IPS-18a (cell line): ENCODE measurements at regions not wholly inside any gene's neighbourhood (a gene's known extent, or its start where the extent isn't known, plus 50 kb on each side); places are given as distances from the start of the nearest gene placed in this dataset.

ENCODE experiments used
- H3K27ac ChIP-seq: one replicate; pipeline ENCODE4 v1.5.1; 2013; ENCODE audit warnings: low read length
- H3K27me3 ChIP-seq: one replicate; pipeline ENCODE4 v1.6.1; 2013; ENCODE audit warnings: mild to moderate bottlenecking, low read length; ENCODE audit not compliant: control insufficient read depth, insufficient read depth
- H3K36me3 ChIP-seq: one replicate; pipeline ENCODE4 v1.6.1; 2013; ENCODE audit warnings: low read depth, low read length; ENCODE audit not compliant: control insufficient read depth
- H3K4me1 ChIP-seq: one replicate; pipeline ENCODE4 v1.6.1; 2013; ENCODE audit warnings: low read depth, low read length; ENCODE audit not compliant: control insufficient read depth
- H3K4me3 ChIP-seq: one replicate; pipeline ENCODE4 v1.5.1; 2013; ENCODE audit warnings: low read length
- H3K9ac ChIP-seq: one replicate; pipeline ENCODE4 v1.6.1; 2013; ENCODE audit warnings: mild to moderate bottlenecking, low read length, moderate library complexity
- H3K9me3 ChIP-seq: one replicate; pipeline ENCODE4 v1.6.1; 2013; ENCODE audit warnings: low read depth, low read length; ENCODE audit not compliant: control insufficient read depth

- no peaks in the 10 kb centered on the region for H3K27me3 ChIP-seq
- H3K9me3 ChIP-seq: no peaks in the 10 kb centered on the region
- no peak overlapping the region for H3K9ac ChIP-seq
- H3K36me3 ChIP-seq: no peaks in the 10 kb centered on the region
- no peak overlapping the region for H3K4me3 ChIP-seq
- no peaks in the 10 kb centered on the region for H3K4me1 ChIP-seq
- no peak overlapping the region for H3K27ac ChIP-seq
Observed at GRCh38 chr5:145708169-145708568, 127.0 kb downstream of the PRELID2 start.

GRCh38 chr5:145704724-145705123 is 130.4 kb downstream of the PRELID2 start:
- Histone ChIP-seq H3K27me3 (no peaks in the 10 kb centered on the region), H3K36me3 (no peaks in the 10 kb centered on the region), H3K9me3 (no peaks in the 10 kb centered on the region), H3K27ac (no peak overlapping the region), H3K4me1 (no peaks in the 10 kb centered on the region), H3K4me3 (no peak overlapping the region), H3K9ac (no peak overlapping the region)

GRCh38 chr5:145703856-145704255 is 131.3 kb downstream of the PRELID2 start:
- Histone ChIP-seq H3K27ac (no peak overlapping the region), H3K9ac (no peak overlapping the region), H3K9me3 (no peaks in the 10 kb centered on the region), H3K27me3 (no peaks in the 10 kb centered on the region), H3K36me3 (no peaks in the 10 kb centered on the region), H3K4me3 (no peak overlapping the region), H3K4me1 (no peaks in the 10 kb centered on the region)

- no peaks in the 10 kb centered on the region for H3K36me3 ChIP-seq
Observed at GRCh38 chr5:145701404-145701803, 133.7 kb downstream of the PRELID2 start.

GRCh38 chr5:145699846-145700245 is 135.3 kb downstream of the PRELID2 start:
- Histone ChIP-seq H3K4me3 (no peak overlapping the region), H3K27me3 (no peaks in the 10 kb centered on the region), H3K27ac (no peak overlapping the region), H3K9ac (no peak overlapping the region), H3K36me3 (no peaks in the 10 kb centered on the region), H3K4me1 (no peaks in the 10 kb centered on the region), H3K9me3 (no peaks in the 10 kb centered on the region)

More at GRCh38 chr5:145701404-145701803, 133.7 kb downstream of the PRELID2 start:
- Histone ChIP-seq H3K27ac (no peak overlapping the region), H3K9ac (no peak overlapping the region), H3K4me3 (no peak overlapping the region), H3K27me3 (no peaks in the 10 kb centered on the region), H3K9me3 (no peaks in the 10 kb centered on the region), H3K4me1 (no peaks in the 10 kb centered on the region)

- no peak overlapping the region for H3K4me3 ChIP-seq
Observed at GRCh38 chr5:145697251-145697990, 137.7 kb downstream of the PRELID2 start.

GRCh38 chr5:145689235-145689634 is 145.9 kb downstream of the PRELID2 start:
- Histone ChIP-seq H3K9ac (no peak overlapping the region), H3K27ac (no peak overlapping the region), H3K9me3 (no peaks in the 10 kb centered on the region)

More at GRCh38 chr5:145697251-145697990, 137.7 kb downstream of the PRELID2 start:
- Histone ChIP-seq H3K4me1 (no peaks in the 10 kb centered on the region), H3K36me3 (no peaks in the 10 kb centered on the region), H3K9ac (no peak overlapping the region), H3K27ac (no peak overlapping the region), H3K27me3 (no peaks in the 10 kb centered on the region), H3K9me3 (no peaks in the 10 kb centered on the region)

GRCh38 chr5:145687943-145688342 is 147.2 kb downstream of the PRELID2 start:
- no peak overlapping the region for H3K9ac ChIP-seq
- H3K9me3 ChIP-seq: no peaks in the 10 kb centered on the region
- no peak overlapping the region for H3K4me3 ChIP-seq
- H3K27ac ChIP-seq: no peak overlapping the region
- no peaks in the 10 kb centered on the region for H3K27me3 ChIP-seq
- no peaks in the 10 kb centered on the region for H3K36me3 ChIP-seq
- no peaks in the 10 kb centered on the region for H3K4me1 ChIP-seq

More at GRCh38 chr5:145689235-145689634, 145.9 kb downstream of the PRELID2 start:
- H3K4me3 ChIP-seq: no peak overlapping the region
- no peaks in the 10 kb centered on the region for H3K27me3 ChIP-seq
- H3K4me1 ChIP-seq: no peaks in the 10 kb centered on the region
- H3K36me3 ChIP-seq: no peaks in the 10 kb centered on the region

- H3K9ac ChIP-seq: no peak overlapping the region
- no peaks in the 10 kb centered on the region for H3K27me3 ChIP-seq
- no peaks in the 10 kb centered on the region for H3K4me1 ChIP-seq
- H3K9me3 ChIP-seq: no peaks in the 10 kb centered on the region
- H3K36me3 ChIP-seq: no peaks in the 10 kb centered on the region
- H3K27ac ChIP-seq: no peak overlapping the region
- H3K4me3 ChIP-seq: no peak overlapping the region
Observed at GRCh38 chr5:145685417-145685816, 149.7 kb downstream of the PRELID2 start.

GRCh38 chr5:145683431-145683830 is 151.7 kb downstream of the PRELID2 start:
- Histone ChIP-seq H3K36me3 (no peaks in the 10 kb centered on the region), H3K27me3 (no peaks in the 10 kb centered on the region), H3K4me1 (no peaks in the 10 kb centered on the region), H3K4me3 (no peak overlapping the region), H3K9ac (no peak overlapping the region), H3K27ac (no peak overlapping the region), H3K9me3 (no peaks in the 10 kb centered on the region)

- no peaks in the 10 kb centered on the region for H3K4me1 ChIP-seq
- H3K9ac ChIP-seq: no peak overlapping the region
- H3K4me3 ChIP-seq: no peak overlapping the region
- no peaks in the 10 kb centered on the region for H3K9me3 ChIP-seq
- H3K36me3 ChIP-seq: no peaks in the 10 kb centered on the region
- no peak overlapping the region for H3K27ac ChIP-seq
- H3K27me3 ChIP-seq: no peaks in the 10 kb centered on the region
Observed at GRCh38 chr5:145682197-145682899, 152.8 kb downstream of the PRELID2 start.

- Histone ChIP-seq H3K4me1 (no peaks in the 10 kb centered on the region), H3K36me3 (no peaks in the 10 kb centered on the region), H3K9me3 (no peaks in the 10 kb centered on the region), H3K27me3 (no peaks in the 10 kb centered on the region), H3K9ac (no peak overlapping the region), H3K27ac (no peak overlapping the region), H3K4me3 (no peak overlapping the region)
Observed at GRCh38 chr5:145681686-145682085, 153.5 kb downstream of the PRELID2 start.
